SH-SY5Y (cell line): ENCODE measurements at regions not wholly inside any gene's neighbourhood (a gene's known extent, or its start where the extent isn't known, plus 50 kb on each side); places are given as distances from the start of the nearest gene placed in this dataset.

Experiments used
- GATA2 ChIP-seq: IDR thresholded peaks from 2 replicates; pipeline ENCODE4 v1.6.1; 2011; ENCODE audit warnings: mild to moderate bottlenecking, low read depth, low read length
- GATA3 ChIP-seq: IDR thresholded peaks from 2 replicates; pipeline ENCODE4 v1.6.1; 2011; ENCODE audit warnings: low read depth, mild to moderate bottlenecking, low read length, moderate library complexity

DNA sequence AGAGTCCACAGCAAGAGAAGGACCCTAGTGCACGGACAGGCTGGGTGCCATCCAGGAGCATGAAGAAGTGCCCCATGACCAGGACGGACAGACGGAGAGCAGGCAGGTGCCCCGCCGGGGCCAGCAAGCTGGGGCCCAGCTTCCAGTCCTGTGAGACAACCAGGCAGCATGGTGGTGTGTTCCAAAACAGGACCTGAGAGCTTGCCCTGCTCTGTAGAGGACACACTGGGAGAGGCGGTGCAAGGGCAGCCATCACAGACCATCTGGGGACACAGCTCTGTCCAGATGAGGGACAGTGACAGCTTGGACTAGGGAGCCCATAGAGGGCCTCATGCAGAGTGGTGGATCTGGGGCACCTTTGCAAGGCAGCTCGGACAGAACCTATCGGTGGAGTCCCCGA lies 279.8 kb downstream of the EIPR1 start:
- TF ChIP-seq GATA2 (no peak), GATA3 (no peak)
